ENCODE measurements at regions not wholly inside any gene's neighbourhood (a gene's known extent, or its start where the extent isn't known, plus 50 kb on each side); places are given as distances from the start of the nearest gene placed in this dataset.
"Not testable (repeated sequence)": the region's sequence is repeated elsewhere in the genome, so short reads cannot be mapped to it uniquely, and the experiment has no call there.

GRCh38 chr6:20341564-20341963, 60.1 kb upstream of the E2F3 start:
- no peaks in the 10 kb centered on the region for H3K9me3 ChIP-seq

GRCh38 chr6:20346948-20347347, 54.7 kb upstream of the E2F3 start:
- H3K4me1 ChIP-seq; H3K9me3 ChIP-seq; DNase-seq (ENCODE audit: low read depth in 1 of 2, low spot score in 1 of 2); CTCF ChIA-PET; H3K4me2 ChIP-seq; H3K27ac ChIP-seq; ATAC-seq; POLR2A ChIA-PET; FAIRE-seq; H3K4me3 ChIP-seq: not testable (repeated sequence)
- 27% methylated on average over 4 of the region's 4 CpGs for WGBS (ENCODE audit: missing lambda C conversion rate)

More at GRCh38 chr6:20341564-20341963, 60.1 kb upstream of the E2F3 start:
- CTCF ChIA-PET: interaction anchor here (1.2 kb wide), 1 partner anchor 10 kb away, joined by 3 read pairs; no protein-coding TSS in a partner anchor
- no peak overlapping the region for H3K27ac ChIP-seq
- WGBS (ENCODE audit: missing lambda C conversion rate): 65% methylated on average over 4 of the region's 4 CpGs
- FAIRE-seq: no peak
- no peak overlapping the region for H3K4me2 ChIP-seq
- POLR2A ChIA-PET: no interaction called here
- DNase-seq (ENCODE audit: low read depth in 1 of 2, low spot score in 1 of 2): no peak
- H3K4me1 ChIP-seq: no peaks in the 10 kb centered on the region
- TF ChIP-seq BCL3 (IDR thresholded peaks at IDR 0.05) (no peak), E2F6 (IDR thresholded peaks at IDR 0.05; ENCODE audit: borderline replicate concordance, low read depth) (no peak), ZSCAN20 (CRISPR knock-in tag; IDR thresholded peaks at IDR 0.05) (no peak), RNF2 (IDR thresholded peaks at IDR 0.05; ENCODE audit: borderline replicate concordance, low read depth) (no peak), EP300 (IDR thresholded peaks at IDR 0.05) (no peak), MAX (IDR thresholded peaks at IDR 0.05) (no peak), BHLHE40 (IDR thresholded peaks at IDR 0.05; ENCODE audit: low read depth, low read length) (no peak), USF2 (IDR thresholded peaks at IDR 0.05) (no peak), FOSL2 (IDR thresholded peaks at IDR 0.05) (no peak), FOSL2 (CRISPR knock-in tag; IDR thresholded peaks at IDR 0.05) (no peak), MAZ (IDR thresholded peaks at IDR 0.05; ENCODE audit: borderline replicate concordance, low read depth, low read length) (no peak)
- no peak overlapping the region for H3K4me3 ChIP-seq
- ATAC-seq: no peak

GRCh38 chr6:20348041-20348440, 53.6 kb upstream of the E2F3 start:
- ChIA-PET POLR2A (no interaction called here), CTCF (interaction anchor here (0.6 to 0.9 kb wide), 2 partner anchors 30 to 62 kb away, joined by 3 to 4 read pairs; no protein-coding TSS in a partner anchor)
- DNase-seq (ENCODE audit: low read depth in 1 of 2, low spot score in 1 of 2) (no peak), ATAC-seq (no peak), FAIRE-seq (no peak)
- Histone ChIP-seq H3K4me1 (no peaks in the 10 kb centered on the region), H3K27ac (no peak overlapping the region), H3K4me2 (no peak overlapping the region), H3K9me3 (no peaks in the 10 kb centered on the region; the same call in 2 of the 3 replicates), H3K4me3 (no peak overlapping the region)
- WGBS (ENCODE audit: missing lambda C conversion rate): 36% methylated on average over 3 of the region's 3 CpGs
- TF ChIP-seq CHD2 (IDR thresholded peaks at IDR 0.05; ENCODE audit: low read length, partially characterized antibody) (no peak), ZFP36 (IDR thresholded peaks at IDR 0.05; ENCODE audit: borderline replicate concordance, partially characterized antibody) (no peak)

- no peaks in the 10 kb centered on the region; the same call in 2 of the 3 replicates for H3K9me3 ChIP-seq
- POLR2A ChIA-PET: no interaction called here
- DNase-seq (ENCODE audit: low read depth in 1 of 2, low spot score in 1 of 2) (no peak), FAIRE-seq (no peak), ATAC-seq (no peak)
- H3K4me2 ChIP-seq: no peak overlapping the region
- CTCF ChIA-PET: interaction anchor here (0.6 kb wide), 1 partner anchor 70 kb away, joined by 3 read pairs; no protein-coding TSS in a partner anchor
- TF ChIP-seq CHD4 (IDR thresholded peaks at IDR 0.05; ENCODE audit: borderline replicate concordance) (no peak), ZNF302 (CRISPR knock-in tag; IDR thresholded peaks at IDR 0.05) (no peak), MYC (IDR thresholded peaks at IDR 0.05; ENCODE audit: borderline replicate concordance, low read length) (no peak), TFCP2L1 (CRISPR knock-in tag; IDR thresholded peaks at IDR 0.05) (no peak), ESRRA (IDR thresholded peaks at IDR 0.05; ENCODE audit: borderline replicate concordance, low read length) (no peak), ZFP36 (IDR thresholded peaks at IDR 0.05; ENCODE audit: borderline replicate concordance, partially characterized antibody) (no peak), HOXB13 (CRISPR knock-in tag; IDR thresholded peaks at IDR 0.05; ENCODE audit: low read depth) (no peak), E2F6 (IDR thresholded peaks at IDR 0.05; ENCODE audit: borderline replicate concordance, low read depth) (no peak), EHF (CRISPR knock-in tag; IDR thresholded peaks at IDR 0.05) (no peak), RARB (CRISPR knock-in tag; IDR thresholded peaks at IDR 0.05) (no peak), CTCF (IDR thresholded peaks at IDR 0.05) (no peak)
- H3K27ac ChIP-seq: no peak overlapping the region
- WGBS (ENCODE audit: missing lambda C conversion rate): 67% methylated on average over 4 of the region's 4 CpGs
- H3K4me3 ChIP-seq: no peak overlapping the region
- H3K4me1 ChIP-seq: no peaks in the 10 kb centered on the region
These were observed 52.5 kb upstream of the E2F3 start for GRCh38 chr6:20349225-20349624.

Measured in A549 (cell line).